OCI-M2 (cell line): ENCODE measurements at regions not wholly inside any gene's neighbourhood (a gene's known extent, or its start where the extent isn't known, plus 50 kb on each side); places are given as distances from the start of the nearest gene placed in this dataset.
"Not testable (repeated sequence)": the region's sequence is repeated elsewhere in the genome, so short reads cannot be mapped to it uniquely, and the experiment has no call there.

Experiments
- DNase-seq: peaks from one replicate; lab custom pipeline; 2025; ENCODE audit not compliant: unreplicated experiment; lab: John Stamatoyannopoulos, UW

DNA sequence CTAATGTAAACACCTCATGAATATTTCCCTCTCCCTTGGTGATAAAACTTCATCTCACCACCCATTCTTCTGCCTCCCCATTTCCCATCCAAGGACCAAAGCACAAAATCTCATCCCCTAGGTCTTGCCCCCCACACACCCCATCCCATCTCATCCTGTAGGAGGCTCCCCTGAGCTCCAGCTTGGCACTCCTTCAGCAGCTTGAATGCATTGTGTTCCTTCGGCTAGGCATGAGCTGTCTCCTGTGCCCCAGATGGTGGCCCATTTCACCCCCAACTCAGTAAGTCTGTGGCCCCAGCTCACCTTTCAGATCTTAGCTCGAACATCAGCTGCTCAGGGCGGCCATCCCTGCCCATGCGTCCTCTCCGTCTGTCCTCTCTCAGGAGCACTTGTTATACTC is 203.6 kb upstream of the NR2F2 start:
- DNase-seq, result no peak

DNA sequence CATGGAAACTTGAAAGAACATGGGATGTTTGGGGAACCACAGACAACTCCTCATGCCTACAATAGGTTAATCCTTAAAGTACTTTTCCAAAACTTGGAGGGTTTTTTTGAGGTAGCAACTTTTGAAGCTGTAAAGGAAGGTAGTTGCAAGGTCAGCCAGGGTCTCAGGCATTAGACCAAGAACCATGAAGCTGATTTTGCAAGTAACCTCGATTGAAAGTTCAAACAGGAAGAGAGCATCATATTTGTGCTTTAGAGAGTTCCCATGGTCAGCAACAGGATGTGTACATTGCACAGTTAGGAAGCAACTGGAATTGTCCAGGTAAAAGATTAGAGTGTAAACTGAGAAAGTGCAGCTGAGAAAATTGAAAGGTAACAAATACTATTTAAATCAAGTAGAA is 199.8 kb upstream of the NR2F2 start:
- DNase-seq, result no peak

DNA sequence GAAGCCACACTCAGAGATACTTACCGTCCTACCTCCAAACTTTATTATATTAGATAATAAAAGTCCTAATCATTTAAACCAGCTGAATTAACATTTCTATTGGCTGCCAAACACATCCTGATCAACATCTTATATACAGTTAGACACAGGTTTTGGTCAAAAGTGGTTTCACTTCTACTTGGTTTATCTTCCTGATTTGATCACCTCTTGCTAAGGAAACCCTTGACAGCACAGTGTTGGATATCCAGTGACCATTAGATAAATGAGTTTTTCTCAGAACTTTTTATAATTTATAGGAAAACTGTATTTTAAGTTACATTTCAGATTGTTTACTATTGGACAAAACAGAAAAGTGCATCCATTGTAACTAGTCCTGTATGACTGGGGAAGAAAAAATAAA is 198.4 kb upstream of the NR2F2 start:
- no peak for DNase-seq

DNA sequence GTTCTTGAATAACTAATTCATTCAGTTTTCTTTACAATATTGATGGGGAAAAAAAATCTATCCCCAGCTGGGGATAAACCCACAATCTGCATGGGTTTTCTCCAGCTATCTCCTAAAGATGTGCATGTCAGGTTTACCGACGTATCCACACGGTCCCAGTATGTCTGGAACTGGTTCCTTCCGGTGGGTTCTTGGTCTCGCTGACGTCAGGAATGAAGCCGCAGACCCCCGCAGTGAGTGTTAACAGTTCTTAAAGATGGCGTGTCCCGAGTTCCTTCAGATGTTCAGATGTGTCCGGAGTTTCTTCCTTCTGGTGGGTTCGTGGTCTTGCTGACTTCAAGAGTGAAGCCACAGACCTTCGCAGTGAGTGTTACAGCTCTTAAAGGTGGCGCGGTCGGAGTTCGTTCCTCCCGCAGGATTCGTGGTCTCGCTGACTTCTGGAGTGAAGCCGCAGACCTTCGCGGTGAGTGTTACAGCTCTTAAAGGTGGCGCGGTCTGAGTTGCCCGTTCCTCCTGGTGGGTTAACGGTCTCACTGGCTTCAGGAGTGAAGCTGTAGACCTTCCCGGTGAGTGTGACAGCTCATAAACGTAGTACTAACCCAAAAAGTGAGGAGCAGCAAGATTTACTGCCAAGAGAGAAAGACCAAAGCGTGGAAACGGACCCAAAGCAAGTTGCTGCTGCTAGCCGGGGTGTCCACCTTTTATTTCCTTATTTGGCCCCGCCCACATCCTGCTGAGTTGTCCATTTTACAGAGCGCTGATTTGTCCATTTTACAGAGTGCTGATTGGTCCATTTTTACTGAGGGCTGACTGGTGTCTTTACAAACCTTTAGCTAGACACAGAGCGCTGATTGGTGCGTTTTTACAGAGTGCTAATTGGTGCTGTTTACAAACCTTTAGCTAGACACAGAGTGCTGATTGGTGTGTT is 195.1 kb upstream of the NR2F2 start:
- no peak for DNase-seq

DNA sequence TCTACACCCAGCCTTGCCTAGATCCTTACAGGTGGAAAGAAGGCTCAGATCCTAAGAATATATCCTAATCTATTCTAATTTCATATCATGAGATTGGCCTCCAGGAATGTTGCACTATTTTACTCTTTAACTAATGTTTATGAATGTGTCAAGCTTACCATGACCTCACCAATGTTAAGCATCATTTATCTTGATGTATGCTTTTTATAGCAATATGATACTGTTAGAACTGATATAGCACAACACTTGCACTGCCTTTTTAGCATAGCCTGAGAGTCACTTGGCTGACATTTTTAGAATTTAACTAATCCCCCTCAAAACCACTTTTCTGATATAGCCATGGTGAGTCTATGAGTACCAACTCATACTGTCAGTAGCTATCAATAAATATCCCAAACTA is 191.5 kb upstream of the NR2F2 start:
- no peak for DNase-seq

- DNase-seq, result no peak
Observed at GRCh38 chr15:96142498-96142897, 188.0 kb upstream of the NR2F2 start.

- DNase-seq, result no peak
Observed at GRCh38 chr15:96144734-96145133, 185.8 kb upstream of the NR2F2 start.

DNA sequence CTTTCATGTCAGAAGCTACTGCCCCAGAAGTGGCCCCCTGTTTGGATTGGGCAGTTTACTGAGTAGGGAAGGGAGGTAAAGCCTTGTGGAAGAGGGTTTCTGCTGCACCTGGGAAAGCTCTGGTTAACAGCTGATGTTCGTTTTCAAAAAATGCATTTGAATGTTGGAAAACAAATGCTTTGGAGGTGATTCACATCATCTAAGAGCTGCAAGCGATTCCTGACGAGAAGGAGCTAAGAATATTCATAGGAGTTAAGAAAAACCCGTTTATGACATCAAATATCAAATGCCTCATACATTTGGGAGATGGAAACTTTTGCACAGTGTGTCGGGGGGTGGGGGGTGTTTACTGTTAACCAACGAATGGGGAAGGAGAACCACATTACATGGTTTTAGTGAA is 183.8 kb upstream of the NR2F2 start:
- no peak for DNase-seq

DNA sequence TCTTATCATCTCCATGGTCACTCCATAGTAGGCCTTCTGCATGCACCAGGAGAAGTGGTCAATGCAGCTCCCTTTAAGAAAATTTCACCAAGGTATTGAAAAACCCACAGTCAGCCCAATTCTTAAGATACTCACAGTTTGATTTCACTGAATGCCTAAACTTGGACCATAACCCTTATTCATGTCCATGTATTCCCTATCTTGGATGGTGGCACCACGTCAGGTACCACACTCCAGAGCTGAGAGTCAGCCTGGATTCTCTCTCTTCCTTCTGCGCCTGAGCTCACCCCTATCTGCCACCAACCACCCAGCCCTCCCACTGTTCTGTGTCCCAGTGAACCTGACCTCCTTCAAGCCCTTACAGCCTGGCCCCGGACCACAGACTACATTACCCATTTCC is 183.2 kb upstream of the NR2F2 start:
- no peak for DNase-seq

DNA sequence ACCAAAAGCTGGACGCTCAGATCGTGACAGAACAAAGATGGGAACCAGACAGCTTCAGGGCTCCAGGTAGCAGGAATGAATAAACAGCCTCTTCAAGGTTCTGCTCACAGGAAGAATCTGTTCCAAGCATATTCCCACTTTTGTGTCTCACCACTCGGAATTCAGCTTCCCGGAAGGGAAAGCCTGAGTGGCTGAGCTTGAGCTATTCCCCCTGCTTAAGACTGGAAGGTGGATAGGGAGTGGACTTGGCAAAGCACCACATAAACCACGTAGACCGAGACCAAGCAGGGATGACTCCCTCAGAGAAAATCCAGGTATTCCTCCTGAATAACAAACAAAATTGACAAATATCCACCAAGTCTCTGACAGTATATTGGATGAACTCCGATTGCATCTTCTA is 180.2 kb upstream of the NR2F2 start:
- no peak for DNase-seq

GRCh38 chr15:96151749-96152148 is 178.8 kb upstream of the NR2F2 start:
- DNase-seq, result not testable (repeated sequence)

DNA sequence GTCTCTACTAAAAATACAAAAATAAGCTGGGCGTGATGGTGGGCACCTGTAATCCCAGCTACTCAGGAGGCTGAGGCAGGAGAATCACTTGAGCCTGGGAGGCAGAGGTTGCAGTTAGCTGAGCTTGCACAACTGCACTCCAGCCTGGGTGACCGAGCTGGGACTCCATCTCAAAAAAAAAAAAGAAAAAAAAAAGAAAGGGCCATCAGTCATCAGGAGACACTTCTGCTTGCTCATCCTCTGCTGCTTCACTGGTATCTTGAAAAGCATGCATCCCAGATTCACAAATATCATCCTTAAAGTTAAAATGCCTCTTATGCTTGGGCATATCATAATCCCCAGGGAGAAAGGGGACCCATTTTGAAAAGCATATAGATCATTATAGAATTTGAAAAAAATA is 176.6 kb upstream of the NR2F2 start:
- DNase-seq, result no peak

DNA sequence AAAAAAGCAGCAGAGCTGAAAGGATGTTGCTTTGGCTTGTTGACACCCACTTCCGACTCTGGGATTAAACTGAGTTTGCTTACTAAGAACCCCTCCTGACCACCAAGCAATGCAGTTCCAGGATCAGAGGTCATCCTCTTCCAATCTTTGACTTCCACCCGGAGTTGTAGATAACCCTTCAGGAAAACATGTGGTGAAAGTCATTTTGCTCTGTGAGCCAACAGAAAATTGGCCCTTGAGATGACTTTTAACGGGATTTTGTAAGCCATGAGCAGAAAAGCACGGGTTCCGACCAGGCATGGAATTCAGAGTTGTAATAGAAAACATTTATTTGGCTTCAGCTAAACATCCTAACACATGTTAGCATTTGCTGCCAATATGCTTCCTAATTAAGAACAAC is 171.6 kb upstream of the NR2F2 start:
- DNase-seq, result no peak

- no peak for DNase-seq
Observed at GRCh38 chr15:96160269-96160668, 170.2 kb upstream of the NR2F2 start.

DNA sequence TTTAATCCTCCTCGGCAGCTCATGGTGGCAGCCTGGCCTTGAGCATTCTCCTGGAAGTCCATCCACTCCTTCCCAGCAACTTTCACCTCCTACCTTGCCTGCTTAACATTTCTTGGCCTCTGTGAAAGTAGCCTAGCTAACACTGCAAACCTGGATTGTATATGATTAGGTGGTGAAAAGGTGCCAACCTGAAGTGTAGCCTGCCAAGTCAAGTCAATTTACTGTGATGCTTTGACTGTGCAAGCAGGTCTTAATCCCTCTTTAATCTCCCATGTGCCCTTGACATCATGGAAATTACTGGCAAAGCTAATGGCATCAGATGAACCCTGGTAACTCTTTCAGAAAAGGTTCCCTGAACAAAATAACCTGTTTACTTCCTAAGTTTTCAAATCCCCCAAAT is 169.7 kb upstream of the NR2F2 start:
- DNase-seq, result no peak

DNA sequence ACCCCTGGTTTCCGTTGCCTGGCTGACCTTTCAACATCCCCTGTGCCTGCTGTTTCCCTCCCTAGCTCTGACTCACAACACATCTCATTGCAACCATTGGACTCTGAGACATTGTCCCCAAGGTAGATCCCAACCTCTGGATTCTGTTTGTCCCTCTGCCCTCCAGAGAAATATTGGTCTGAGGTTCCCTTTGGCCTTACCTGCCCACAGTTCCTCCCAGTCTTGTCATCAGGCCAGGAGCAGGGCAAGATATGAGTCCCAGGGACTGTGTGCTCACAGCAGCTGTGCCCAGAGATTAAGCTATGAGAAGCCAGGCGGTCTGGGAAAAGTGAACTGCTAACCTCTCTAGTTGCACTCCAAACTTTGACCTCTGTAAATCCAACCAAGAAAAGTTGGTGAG is 168.2 kb upstream of the NR2F2 start:
- DNase-seq, result no peak

GRCh38 chr15:96165081-96165480 is 165.4 kb upstream of the NR2F2 start:
- no peak for DNase-seq

DNA sequence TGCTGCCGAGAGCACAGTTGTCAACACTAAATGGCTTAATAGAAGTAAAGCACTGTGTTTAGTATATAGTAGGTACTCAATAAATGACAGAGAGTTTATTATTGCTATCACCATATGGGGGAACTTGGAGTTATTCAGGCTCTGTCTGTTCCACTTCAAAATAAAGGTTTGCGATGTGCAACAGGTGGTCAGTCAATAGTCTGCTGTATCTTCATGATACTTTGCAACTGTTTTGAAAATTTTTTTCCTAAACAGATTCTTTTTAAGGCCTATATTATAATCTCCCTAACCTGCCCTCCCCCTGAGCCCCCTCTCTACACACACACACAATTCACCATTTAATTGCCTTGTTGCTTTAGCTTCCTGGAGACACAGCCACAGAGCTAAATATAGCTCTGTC is 164.7 kb upstream of the NR2F2 start:
- no peak for DNase-seq

DNA sequence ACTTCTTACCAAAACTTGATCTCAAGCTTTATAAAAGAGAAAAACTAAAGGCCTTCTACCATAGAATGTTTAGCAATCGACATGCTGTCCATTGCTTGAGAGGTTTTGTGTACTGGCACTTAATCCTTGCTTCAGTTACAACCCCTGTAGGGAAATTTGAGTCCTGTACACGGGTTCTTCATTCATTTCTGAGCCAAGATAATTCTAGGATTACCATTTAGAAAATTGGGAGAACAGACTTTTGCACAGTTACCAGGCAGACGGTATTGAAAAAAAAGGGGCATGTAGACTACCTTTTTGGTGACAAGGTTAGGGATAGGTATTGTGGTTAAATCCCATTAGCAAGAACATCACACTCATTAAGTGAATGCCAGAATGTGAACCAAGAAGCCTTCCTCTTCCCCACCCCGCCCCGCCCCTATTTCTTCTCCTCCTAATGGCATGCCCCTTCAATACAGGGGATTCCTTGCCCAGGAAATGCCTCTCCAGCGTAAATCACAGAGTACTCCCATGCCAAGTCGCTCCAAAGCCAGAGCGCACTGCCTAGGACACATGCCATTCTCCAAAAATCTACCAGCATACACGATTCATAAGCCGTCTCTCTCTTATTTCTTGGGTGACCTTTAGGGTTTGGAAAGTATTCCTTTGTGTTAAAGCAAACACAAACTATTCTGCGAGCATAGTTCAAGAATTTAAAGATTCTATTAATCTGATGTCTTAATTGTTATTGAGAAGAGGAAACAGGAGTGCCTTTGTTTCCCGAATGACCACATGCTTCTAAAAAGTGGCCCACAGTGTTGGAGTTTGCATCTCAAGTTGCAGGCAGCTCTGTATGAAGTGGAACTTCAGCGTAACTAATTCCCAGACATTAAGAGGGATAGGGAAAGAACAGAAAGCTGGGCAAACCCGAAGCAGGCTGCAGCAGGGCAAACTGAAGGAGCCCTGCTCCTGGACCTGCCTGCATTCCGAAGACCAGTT is 164.0 kb upstream of the NR2F2 start:
- no peak for DNase-seq

- not testable (repeated sequence) for DNase-seq
Observed at GRCh38 chr15:96170616-96170978, 159.9 kb upstream of the NR2F2 start.

DNA sequence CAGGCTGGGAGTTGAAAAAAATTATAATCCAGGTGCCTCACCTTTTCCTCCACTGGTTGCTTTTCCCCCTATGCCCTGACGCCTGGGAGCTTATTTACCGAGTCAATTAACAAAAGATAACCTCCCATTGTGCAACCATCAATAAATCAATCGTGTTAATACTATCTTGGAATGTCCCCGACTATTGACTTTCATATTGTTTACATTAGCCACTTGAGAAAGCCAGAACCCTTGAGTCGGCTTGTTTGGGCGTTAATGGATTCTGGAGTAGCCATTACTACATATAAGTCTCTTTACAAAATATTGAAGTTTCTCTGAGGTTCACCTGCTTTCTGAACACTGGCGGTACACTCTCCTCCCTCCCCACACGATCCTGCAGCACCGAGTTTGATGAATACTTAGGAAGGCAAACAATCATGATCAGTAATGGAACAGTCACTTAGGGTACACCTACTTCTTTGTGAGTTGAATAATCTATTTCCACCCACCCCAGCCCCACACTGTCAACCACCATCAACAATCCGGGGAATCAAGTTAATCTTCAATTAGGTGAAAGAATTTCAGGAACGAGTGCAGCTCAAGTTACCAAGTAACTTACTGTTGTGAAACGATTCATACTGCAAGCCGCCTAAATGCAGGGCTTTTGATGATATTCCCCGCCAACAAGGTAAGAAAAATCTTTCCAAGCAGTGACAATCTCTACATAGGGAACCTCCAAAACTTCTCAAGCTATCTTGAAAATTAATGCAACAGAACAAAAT is 159.3 kb upstream of the NR2F2 start:
- no peak for DNase-seq
